HEK293T (cell line): ENCODE measurements at regions not wholly inside any gene's neighbourhood (a gene's known extent, or its start where the extent isn't known, plus 50 kb on each side); places are given as distances from the start of the nearest gene placed in this dataset.

Experiments used
- CTCF ChIA-PET: fragments of 350-600 bp; formaldehyde crosslinking; extraction: SDS; loops from one replicate; lab custom pipeline; 2021; ENCODE audit warnings: antibody characterized with exemption, inconsistent platforms; lab: Yijun Ruan, JAX
- POLR2A ChIA-PET: fragments of 350-600 bp; formaldehyde crosslinking; extraction: SDS; loops from one replicate; lab custom pipeline; 2020; ENCODE audit warnings: antibody characterized with exemption, inconsistent platforms; lab: Yijun Ruan, JAX
- DNase-seq: peaks from one replicate; pipeline ENCODE4 v3.0.0; 2012; ENCODE audit warnings: mixed read lengths; ENCODE audit errors: extremely low spot score
- ARNT ChIP-seq: fragments of 450-650 bp; IDR thresholded peaks from 2 replicates; pipeline ENCODE4 v1.6.1; 2017; ENCODE audit warnings: mild to moderate bottlenecking
- BHLHE40 ChIP-seq: fragments of 450-650 bp; IDR thresholded peaks from 2 replicates; pipeline ENCODE4 v1.6.1; 2016; ENCODE audit warnings: mild to moderate bottlenecking, moderate library complexity, borderline replicate concordance
- CTBP1 ChIP-seq: fragments of 450-650 bp; IDR thresholded peaks from 2 replicates; pipeline ENCODE4 v1.6.1; 2016; ENCODE audit warnings: borderline replicate concordance
- ELF4 ChIP-seq: fragments of 450-650 bp; IDR thresholded peaks from 2 replicates; pipeline ENCODE4 v1.6.1; 2017; ENCODE audit warnings: antibody characterized with exemption
- FOXA1 ChIP-seq: fragments of 450-650 bp; IDR thresholded peaks from 2 replicates; pipeline ENCODE4 v1.6.1; 2016; ENCODE audit warnings: mild to moderate bottlenecking
- FOXK2 ChIP-seq: fragments of 450-650 bp; IDR thresholded peaks from 2 replicates; pipeline ENCODE4 v1.6.1; 2016; ENCODE audit warnings: mild to moderate bottlenecking
- FOXM1 ChIP-seq: fragments of 450-650 bp; IDR thresholded peaks from 2 replicates; pipeline ENCODE4 v1.6.1; 2017; ENCODE audit warnings: mild to moderate bottlenecking, borderline replicate concordance
- HDGF ChIP-seq: fragments of 450-650 bp; IDR thresholded peaks from 2 replicates; pipeline ENCODE4 v1.6.1; 2017; ENCODE audit warnings: antibody characterized with exemption, borderline replicate concordance
- L3MBTL2 ChIP-seq: fragments of 450-650 bp; conservative IDR thresholded peaks from 2 replicates; pipeline ENCODE4 v1.6.1; 2016; ENCODE audit warnings: mild to moderate bottlenecking
- LEF1 ChIP-seq: fragments of 450-650 bp; IDR thresholded peaks from 2 replicates; pipeline ENCODE4 v1.6.1; 2017; ENCODE audit warnings: mild to moderate bottlenecking, borderline replicate concordance
- NFRKB ChIP-seq: fragments of 450-650 bp; IDR thresholded peaks from 2 replicates; pipeline ENCODE4 v1.6.1; 2016; ENCODE audit warnings: mild to moderate bottlenecking, moderate library complexity
- SP1 ChIP-seq: fragments of 450-650 bp; IDR thresholded peaks from 2 replicates; pipeline ENCODE4 v1.6.1; 2017
- SUZ12 ChIP-seq: fragments of 450-650 bp; IDR thresholded peaks from 2 replicates; pipeline ENCODE4 v1.6.1; 2016; ENCODE audit warnings: mild to moderate bottlenecking
- TARDBP ChIP-seq: fragments of 450-650 bp; IDR thresholded peaks from 2 replicates; pipeline ENCODE4 v1.6.1; 2016
- ZNF384 ChIP-seq: fragments of 450-650 bp; IDR thresholded peaks from 2 replicates; pipeline ENCODE4 v1.6.1; 2016
- TF ChIP-seq, protein P1 (sequence below): fragments of 450-650 bp; IDR thresholded peaks from 2 replicates; pipeline ENCODE4 v1.6.1; 2016

- DNase-seq: no peak
- ChIA-PET POLR2A (no interaction called here), CTCF (no interaction called here)
- TF ChIP-seq SUZ12: no peak
- no peak for TF ChIP-seq ZNF384
- no peak for TF ChIP-seq LEF1
- no peak for TF ChIP-seq ARNT
- no peak for TF ChIP-seq TARDBP
- TF ChIP-seq HDGF: no peak
- TF ChIP-seq L3MBTL2: no peak
- TF ChIP-seq NFRKB: no peak
- no peak for TF ChIP-seq FOXA1
- TF ChIP-seq FOXK2: no peak
- no peak for TF ChIP-seq FOXM1
- no peak for TF ChIP-seq SP1
- TF ChIP-seq, protein P1, sequence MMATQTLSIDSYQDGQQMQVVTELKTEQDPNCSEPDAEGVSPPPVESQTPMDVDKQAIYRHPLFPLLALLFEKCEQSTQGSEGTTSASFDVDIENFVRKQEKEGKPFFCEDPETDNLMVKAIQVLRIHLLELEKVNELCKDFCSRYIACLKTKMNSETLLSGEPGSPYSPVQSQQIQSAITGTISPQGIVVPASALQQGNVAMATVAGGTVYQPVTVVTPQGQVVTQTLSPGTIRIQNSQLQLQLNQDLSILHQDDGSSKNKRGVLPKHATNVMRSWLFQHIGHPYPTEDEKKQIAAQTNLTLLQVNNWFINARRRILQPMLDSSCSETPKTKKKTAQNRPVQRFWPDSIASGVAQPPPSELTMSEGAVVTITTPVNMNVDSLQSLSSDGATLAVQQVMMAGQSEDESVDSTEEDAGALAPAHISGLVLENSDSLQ: no peak
- no peak for TF ChIP-seq BHLHE40
- TF ChIP-seq ELF4: no peak
- TF ChIP-seq CTBP1: no peak
These were observed 260.9 kb downstream of the ICOS start for GRCh38 chr2:204197336-204198005.

GRCh38 chr2:204199357-204199756 lies 262.8 kb downstream of the ICOS start:
- ChIA-PET POLR2A (no interaction called here), CTCF (no interaction called here)
- TF ChIP-seq NFRKB (no peak), FOXM1 (no peak), BHLHE40 (no peak), SUZ12 (no peak), ARNT (no peak), SP1 (no peak), ELF4 (no peak), FOXA1 (no peak), FOXK2 (no peak), TARDBP (no peak), HDGF (no peak), CTBP1 (no peak)
- TF ChIP-seq, protein P1: no peak
- DNase-seq: no peak

GRCh38 chr2:204201507-204201906 lies 264.9 kb downstream of the ICOS start:
- no peak for TF ChIP-seq SP1
- no peak for TF ChIP-seq CTBP1
- TF ChIP-seq L3MBTL2: no peak
- TF ChIP-seq, protein P1: no peak
- TF ChIP-seq FOXA1: no peak
- no peak for TF ChIP-seq ARNT
- TF ChIP-seq LEF1: no peak
- TF ChIP-seq FOXM1: no peak
- no peak for TF ChIP-seq NFRKB
- no peak for TF ChIP-seq TARDBP
- TF ChIP-seq BHLHE40: no peak
- no peak for TF ChIP-seq HDGF
- no peak for TF ChIP-seq SUZ12
- no peak for TF ChIP-seq ZNF384
- DNase-seq: no peak
- ChIA-PET POLR2A (no interaction called here), CTCF (no interaction called here)

GRCh38 chr2:204202253-204202652 lies 265.7 kb downstream of the ICOS start:
- CTCF ChIA-PET: no interaction called here
- POLR2A ChIA-PET: no interaction called here

DNA sequence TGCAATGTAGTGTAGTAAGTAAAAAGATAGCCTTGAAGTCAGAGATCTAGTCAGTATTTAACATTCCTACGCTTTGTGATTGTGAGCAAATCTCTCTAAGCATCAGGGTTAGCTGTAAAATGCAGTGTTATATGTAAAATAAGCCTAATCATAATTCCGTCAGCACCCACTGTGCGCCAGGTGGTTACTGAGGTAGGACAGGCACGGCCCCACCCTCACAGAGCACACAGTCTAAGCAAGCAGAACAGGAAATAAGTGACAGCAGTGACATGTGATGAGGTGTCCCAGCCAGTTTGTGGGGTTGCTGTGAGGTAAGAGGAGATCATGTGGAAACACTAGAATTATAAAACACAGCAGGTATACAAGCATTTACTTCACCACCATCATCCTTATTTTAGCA lies 267.1 kb downstream of the ICOS start:
- no peak for DNase-seq
- TF ChIP-seq TARDBP: no peak
- TF ChIP-seq CTBP1: no peak
- no peak for TF ChIP-seq FOXA1
- no peak for TF ChIP-seq SUZ12
- TF ChIP-seq ZNF384: no peak
- ChIA-PET POLR2A (no interaction called here), CTCF (no interaction called here)

More at GRCh38 chr2:204202253-204202652, 265.7 kb downstream of the ICOS start:
- DNase-seq: no peak
- no peak for TF ChIP-seq ARNT
- TF ChIP-seq SP1: no peak
- no peak for TF ChIP-seq NFRKB
- no peak for TF ChIP-seq CTBP1
- no peak for TF ChIP-seq LEF1
- TF ChIP-seq FOXA1: no peak
- no peak for TF ChIP-seq SUZ12
- TF ChIP-seq, protein P1: no peak
- no peak for TF ChIP-seq FOXK2
- no peak for TF ChIP-seq FOXM1
- TF ChIP-seq ELF4: no peak
- no peak for TF ChIP-seq TARDBP
- no peak for TF ChIP-seq ZNF384
- no peak for TF ChIP-seq BHLHE40
- no peak for TF ChIP-seq L3MBTL2

DNA sequence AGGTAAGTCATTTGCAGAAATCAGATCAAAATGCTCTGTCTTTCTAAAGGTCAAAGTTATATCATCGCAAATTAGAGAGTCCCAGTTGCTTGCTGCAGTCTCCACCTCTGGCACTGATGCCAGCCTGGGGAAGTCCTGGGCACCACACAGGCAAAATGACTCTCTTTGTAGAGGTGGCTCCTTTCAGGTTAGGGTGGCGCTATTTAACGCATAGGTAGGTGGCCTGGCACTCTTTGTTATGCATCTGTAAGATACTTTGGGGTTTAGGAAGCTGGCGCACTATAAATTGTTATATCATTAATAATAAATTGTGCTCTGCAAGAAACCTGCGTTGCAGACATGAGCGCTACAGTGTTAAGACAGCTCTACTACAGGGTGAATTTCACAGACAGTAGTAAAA lies 268.5 kb downstream of the ICOS start:
- no peak for DNase-seq
- POLR2A ChIA-PET: no interaction called here
- CTCF ChIA-PET: no interaction called here
- TF ChIP-seq ELF4 (no peak), FOXK2 (no peak), CTBP1 (no peak), HDGF (no peak), ARNT (no peak), NFRKB (no peak), ZNF384 (no peak), SP1 (no peak), LEF1 (no peak), TARDBP (no peak), FOXA1 (no peak), SUZ12 (no peak), L3MBTL2 (no peak), BHLHE40 (no peak), FOXM1 (no peak)
- TF ChIP-seq, protein P1: no peak
